ENCODE measurements at regions not wholly inside any gene's neighbourhood (a gene's known extent, or its start where the extent isn't known, plus 50 kb on each side); places are given as distances from the start of the nearest gene placed in this dataset.

DNA sequence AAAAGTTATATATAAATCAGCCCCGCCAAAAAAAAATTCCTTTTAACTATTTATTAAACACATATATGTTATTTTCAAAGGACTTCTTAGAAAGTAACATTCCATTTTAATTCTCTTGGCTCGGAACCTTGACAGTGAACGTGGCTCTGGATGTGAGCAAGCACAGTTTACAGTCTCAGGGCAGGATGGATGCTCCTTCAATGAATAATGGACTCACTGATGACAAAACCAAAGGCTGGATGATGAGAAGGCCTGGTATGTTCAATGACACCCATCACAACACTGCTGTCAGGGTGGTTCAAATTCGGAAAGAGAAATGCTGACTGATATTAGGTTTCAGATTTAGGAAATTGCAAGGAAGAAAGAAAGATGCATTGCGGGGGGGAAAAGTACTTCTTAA lies 148.8 kb downstream of the SIPA1L2 start:
- H3K27ac ChIP-seq: no peak overlapping the region
- H2AFZ ChIP-seq: no peak overlapping the region
- no peaks in the 10 kb centered on the region for H3K4me1 ChIP-seq
- no peaks in the 10 kb centered on the region for H3K36me3 ChIP-seq (ENCODE audit: control insufficient read depth, insufficient read depth, low read length)
- no peaks in the 10 kb centered on the region for H3K9me3 ChIP-seq (ENCODE audit: control insufficient read depth, low read length)
- no peak overlapping the region for H3K4me2 ChIP-seq (ENCODE audit: low read length)
- H3K79me2 ChIP-seq: no peaks in the 10 kb centered on the region
- TF ChIP-seq, protein P1, sequence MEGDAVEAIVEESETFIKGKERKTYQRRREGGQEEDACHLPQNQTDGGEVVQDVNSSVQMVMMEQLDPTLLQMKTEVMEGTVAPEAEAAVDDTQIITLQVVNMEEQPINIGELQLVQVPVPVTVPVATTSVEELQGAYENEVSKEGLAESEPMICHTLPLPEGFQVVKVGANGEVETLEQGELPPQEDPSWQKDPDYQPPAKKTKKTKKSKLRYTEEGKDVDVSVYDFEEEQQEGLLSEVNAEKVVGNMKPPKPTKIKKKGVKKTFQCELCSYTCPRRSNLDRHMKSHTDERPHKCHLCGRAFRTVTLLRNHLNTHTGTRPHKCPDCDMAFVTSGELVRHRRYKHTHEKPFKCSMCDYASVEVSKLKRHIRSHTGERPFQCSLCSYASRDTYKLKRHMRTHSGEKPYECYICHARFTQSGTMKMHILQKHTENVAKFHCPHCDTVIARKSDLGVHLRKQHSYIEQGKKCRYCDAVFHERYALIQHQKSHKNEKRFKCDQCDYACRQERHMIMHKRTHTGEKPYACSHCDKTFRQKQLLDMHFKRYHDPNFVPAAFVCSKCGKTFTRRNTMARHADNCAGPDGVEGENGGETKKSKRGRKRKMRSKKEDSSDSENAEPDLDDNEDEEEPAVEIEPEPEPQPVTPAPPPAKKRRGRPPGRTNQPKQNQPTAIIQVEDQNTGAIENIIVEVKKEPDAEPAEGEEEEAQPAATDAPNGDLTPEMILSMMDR (IDR thresholded peaks at IDR 0.05): no peak
- no peak overlapping the region for H3K4me3 ChIP-seq (ENCODE audit: low read depth, low read length)
- no peak overlapping the region for H3K9ac ChIP-seq
- no peaks in the 10 kb centered on the region for H3K27me3 ChIP-seq (ENCODE audit: control insufficient read depth, insufficient read depth, low read length)

DNA sequence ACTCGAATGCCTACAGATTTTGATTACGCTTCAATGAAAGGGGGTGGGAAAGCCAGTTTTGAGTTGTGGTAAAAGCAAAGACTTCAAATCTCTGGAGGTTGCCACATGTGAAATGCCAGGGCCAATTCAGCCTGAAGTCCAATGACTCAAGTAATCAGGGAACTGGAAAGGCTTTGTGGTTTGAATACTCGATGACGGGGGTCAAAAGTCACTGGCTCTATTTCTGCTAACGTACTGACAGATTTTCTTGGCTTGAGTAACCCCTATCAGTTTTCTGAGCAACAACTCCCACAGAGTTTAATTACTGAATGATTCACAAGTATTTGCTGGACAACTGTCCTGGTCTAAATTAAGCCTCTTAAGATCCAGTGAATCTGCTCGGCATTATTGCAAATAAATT lies 152.2 kb downstream of the SIPA1L2 start:
- H3K4me2 ChIP-seq (ENCODE audit: low read length): no peak overlapping the region
- H3K27me3 ChIP-seq (ENCODE audit: control insufficient read depth, insufficient read depth, low read length): no peaks in the 10 kb centered on the region
- H3K79me2 ChIP-seq: no peaks in the 10 kb centered on the region
- no peaks in the 10 kb centered on the region for H3K9me3 ChIP-seq (ENCODE audit: control insufficient read depth, low read length)
- no peak overlapping the region for H2AFZ ChIP-seq
- no peak overlapping the region for H3K9ac ChIP-seq
- H3K36me3 ChIP-seq (ENCODE audit: control insufficient read depth, insufficient read depth, low read length): no peaks in the 10 kb centered on the region
- TF ChIP-seq, protein P1 (IDR thresholded peaks at IDR 0.05): no peak
- no peak overlapping the region for H3K27ac ChIP-seq
- H3K4me3 ChIP-seq (ENCODE audit: low read depth, low read length): no peak overlapping the region
- H3K4me1 ChIP-seq: no peaks in the 10 kb centered on the region

DNA sequence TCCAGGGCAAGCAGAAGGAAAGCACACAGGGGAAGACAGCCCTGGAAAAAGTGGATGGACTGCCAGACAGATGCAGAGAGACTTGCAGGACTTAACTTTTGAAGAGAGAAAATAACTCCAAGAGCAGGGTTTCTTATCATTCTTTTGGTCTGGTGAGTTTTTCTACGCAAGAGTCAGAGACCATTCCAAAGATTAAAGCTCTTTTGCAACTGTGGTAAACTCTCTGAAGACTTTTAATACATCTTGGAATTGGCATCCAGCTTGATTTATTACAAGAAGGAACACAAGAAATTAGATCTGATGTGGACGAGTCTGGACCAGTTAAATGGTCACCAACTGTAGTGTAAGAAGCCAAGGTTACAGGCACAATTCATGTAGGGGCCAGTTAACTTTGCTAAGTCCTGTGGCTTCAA lies 153.4 kb downstream of the SIPA1L2 start:
- Histone ChIP-seq H3K9me3 (ENCODE audit: control insufficient read depth, low read length) (no peaks in the 10 kb centered on the region), H3K27me3 (ENCODE audit: control insufficient read depth, insufficient read depth, low read length) (no peaks in the 10 kb centered on the region), H3K4me1 (no peaks in the 10 kb centered on the region), H3K36me3 (ENCODE audit: control insufficient read depth, insufficient read depth, low read length) (no peaks in the 10 kb centered on the region), H3K79me2 (no peaks in the 10 kb centered on the region), H3K4me3 (ENCODE audit: low read depth, low read length) (no peak overlapping the region), H3K4me2 (ENCODE audit: low read length) (no peak overlapping the region), H3K27ac (no peak overlapping the region), H3K9ac (no peak overlapping the region), H2AFZ (no peak overlapping the region)
- TF ChIP-seq, protein P1 (IDR thresholded peaks at IDR 0.05): no peak

DNA sequence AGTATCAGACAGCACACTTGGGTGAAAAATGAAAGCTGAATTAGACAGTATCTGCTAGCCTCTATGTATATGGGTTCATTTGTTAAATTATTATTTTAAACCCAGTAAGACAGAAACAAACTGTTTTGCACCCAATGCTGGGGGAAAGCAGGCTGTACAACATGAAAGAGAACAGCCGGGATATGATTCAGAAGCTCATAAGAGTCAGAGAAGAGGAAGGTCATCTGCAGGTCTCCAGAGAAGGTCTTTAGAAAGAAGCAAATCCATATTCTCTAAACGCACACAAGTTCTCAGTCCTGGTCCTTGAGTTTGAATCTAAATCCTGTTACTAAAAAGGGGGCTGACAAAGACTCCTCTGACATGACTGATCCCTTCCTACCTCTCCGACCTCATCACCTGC lies 155.1 kb downstream of the SIPA1L2 start:
- TF ChIP-seq, protein P1 (IDR thresholded peaks at IDR 0.05): no peak

DNA sequence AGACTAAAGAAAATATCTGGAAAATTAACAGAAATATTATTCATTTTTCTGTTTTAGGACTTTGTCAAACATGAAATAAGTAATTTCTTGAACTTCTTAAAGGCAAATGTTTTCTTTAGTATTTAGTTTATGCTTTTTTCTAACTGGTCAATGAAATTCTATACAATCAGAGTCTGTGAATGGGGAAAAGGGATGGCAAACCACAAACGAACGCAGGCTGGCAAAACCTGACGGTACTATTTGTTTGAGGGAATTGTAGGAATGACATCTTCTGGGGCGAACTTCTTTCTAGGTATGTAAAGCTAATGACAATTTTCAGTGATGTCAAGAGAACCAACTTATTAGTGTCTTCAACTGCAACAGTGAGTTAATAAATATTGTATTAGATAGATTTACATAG lies 156.0 kb downstream of the SIPA1L2 start:
- Histone ChIP-seq H3K79me2 (no peaks in the 10 kb centered on the region), H3K4me2 (ENCODE audit: low read length) (no peak overlapping the region), H3K27ac (no peak overlapping the region), H3K4me1 (no peaks in the 10 kb centered on the region), H3K36me3 (ENCODE audit: control insufficient read depth, insufficient read depth, low read length) (no peaks in the 10 kb centered on the region), H3K4me3 (ENCODE audit: low read depth, low read length) (no peak overlapping the region), H3K27me3 (ENCODE audit: control insufficient read depth, insufficient read depth, low read length) (no peaks in the 10 kb centered on the region), H2AFZ (no peak overlapping the region), H3K9ac (no peak overlapping the region), H3K9me3 (ENCODE audit: control insufficient read depth, low read length) (no peaks in the 10 kb centered on the region)
- TF ChIP-seq, protein P1 (IDR thresholded peaks at IDR 0.05): no peak

More for the DNA sequence above, 155.1 kb downstream of the SIPA1L2 start:
- Histone ChIP-seq H3K79me2 (no peaks in the 10 kb centered on the region), H3K9me3 (ENCODE audit: control insufficient read depth, low read length) (no peaks in the 10 kb centered on the region), H3K27ac (no peak overlapping the region), H3K4me1 (no peaks in the 10 kb centered on the region), H2AFZ (no peak overlapping the region), H3K4me2 (ENCODE audit: low read length) (no peak overlapping the region), H3K36me3 (ENCODE audit: control insufficient read depth, insufficient read depth, low read length) (no peaks in the 10 kb centered on the region), H3K4me3 (ENCODE audit: low read depth, low read length) (no peak overlapping the region), H3K27me3 (ENCODE audit: control insufficient read depth, insufficient read depth, low read length) (no peaks in the 10 kb centered on the region), H3K9ac (no peak overlapping the region)
